ENCODE measurements at regions not wholly inside any gene's neighbourhood (a gene's known extent, or its start where the extent isn't known, plus 50 kb on each side); places are given as distances from the start of the nearest gene placed in this dataset.

GRCh38 chr4:187908079-187908561, 87.5 kb upstream of the ZFP42 start:
- Histone ChIP-seq H3K27me3 (ENCODE audit: control insufficient read depth in 2 of 2, insufficient read depth in 2 of 2, low read length in 2 of 2) (no peaks in the 10 kb centered on the region), H3K4me2 (replicated peaks; ENCODE audit: extremely low read depth, low read length, poor library complexity, severe bottlenecking) (no peak overlapping the region), H3K36me3 (replicated peaks in 1 of 2; ENCODE audit: control insufficient read depth in 1 of 2, insufficient read depth in 2 of 2, low read length in 2 of 2) (no peaks in the 10 kb centered on the region), H3K27ac (ENCODE audit: low read depth in 1 of 2, low read length in 2 of 2) (no peak overlapping the region), H3K4me3 (replicated peaks in 1 of 3; ENCODE audit: low read depth in 2 of 3, low read length in 3 of 3) (no peak overlapping the region), H3K9me3 (replicated peaks in 1 of 2; ENCODE audit: control insufficient read depth in 1 of 2, insufficient read depth in 1 of 2, low read length in 2 of 2) (peaks cover 3 to 8% of the 10 kb centered on the region in 2 donors), H3K9ac (ENCODE audit: insufficient read depth, low read length, poor library complexity, severe bottlenecking) (no peak overlapping the region), H3K79me2 (ENCODE audit: insufficient read depth, low read length) (no peaks in the 10 kb centered on the region), H2AFZ (ENCODE audit: insufficient read depth, low read depth, low read length, poor library complexity, severe bottlenecking) (no peak overlapping the region), H3K4me1 (ENCODE audit: control insufficient read depth in 1 of 2, insufficient read depth in 2 of 2, low read length in 2 of 2) (no peaks in the 10 kb centered on the region), H4K20me1 (ENCODE audit: insufficient read depth, low read length) (no peaks in the 10 kb centered on the region)
- no peaks in the 10 kb centered on the region for H3K4me1 Mint-ChIP-seq
- intact Hi-C loops (cut with micrococcal nuclease) = no loop called here
- no peak overlapping the region for H3K4me3 Mint-ChIP-seq
- 50% methylated on average over 1 of the region's 6 CpGs for WGBS (ENCODE audit: insufficient coverage)
- H3K36me3 Mint-ChIP-seq = no peaks in the 10 kb centered on the region
- no peak overlapping the region for H3K27ac Mint-ChIP-seq
- TF ChIP-seq CTCF (IDR thresholded peaks at IDR 0.05) = no peak
- no peak for DNase-seq
- H3K27me3 Mint-ChIP-seq (ENCODE audit: low read depth in 3 of 3) = no peaks in the 10 kb centered on the region
- H3K9me3 Mint-ChIP-seq = peaks cover 0 to 16% (median 4%) of the 10 kb centered on the region in 7 donors

- Histone ChIP-seq H4K20me1 (ENCODE audit: insufficient read depth, low read length) (no peaks in the 10 kb centered on the region), H3K4me2 (replicated peaks; ENCODE audit: extremely low read depth, low read length, poor library complexity, severe bottlenecking) (no peak overlapping the region), H2AFZ (ENCODE audit: insufficient read depth, low read depth, low read length, poor library complexity, severe bottlenecking) (no peak overlapping the region), H3K36me3 (replicated peaks in 1 of 2; ENCODE audit: control insufficient read depth in 1 of 2, insufficient read depth in 2 of 2, low read length in 2 of 2) (no peaks in the 10 kb centered on the region), H3K9ac (ENCODE audit: insufficient read depth, low read length, poor library complexity, severe bottlenecking) (no peak overlapping the region), H3K4me3 (replicated peaks in 1 of 3; ENCODE audit: low read depth in 2 of 3, low read length in 3 of 3) (no peak overlapping the region), H3K27ac (ENCODE audit: low read depth in 1 of 2, low read length in 2 of 2) (no peak overlapping the region), H3K9me3 (replicated peaks in 1 of 2; ENCODE audit: control insufficient read depth in 1 of 2, insufficient read depth in 1 of 2, low read length in 2 of 2) (peaks cover 3 to 8% of the 10 kb centered on the region in 2 donors), H3K4me1 (ENCODE audit: control insufficient read depth in 1 of 2, insufficient read depth in 2 of 2, low read length in 2 of 2) (no peaks in the 10 kb centered on the region), H3K79me2 (ENCODE audit: insufficient read depth, low read length) (no peaks in the 10 kb centered on the region), H3K27me3 (ENCODE audit: control insufficient read depth in 2 of 2, insufficient read depth in 2 of 2, low read length in 2 of 2) (no peaks in the 10 kb centered on the region)
- intact Hi-C loops (cut with micrococcal nuclease) = no loop called here
- no peak for DNase-seq
- no peak for TF ChIP-seq CTCF (IDR thresholded peaks at IDR 0.05)
- Mint-ChIP-seq H3K27ac (no peak overlapping the region), H3K4me1 (no peaks in the 10 kb centered on the region), H3K27me3 (ENCODE audit: low read depth in 3 of 3) (no peaks in the 10 kb centered on the region), H3K36me3 (no peaks in the 10 kb centered on the region), H3K9me3 (peaks cover 2 to 20% (median 7%) of the 10 kb centered on the region in 7 donors), H3K4me3 (no peak overlapping the region)
- WGBS (ENCODE audit: insufficient coverage) = no CpG with 5 or more reads among the region's 2 CpGs
Observed at GRCh38 chr4:187908731-187909130, 86.8 kb upstream of the ZFP42 start.
